ENCODE measurements at regions not wholly inside any gene's neighbourhood (a gene's known extent, or its start where the extent isn't known, plus 50 kb on each side); places are given as distances from the start of the nearest gene placed in this dataset.

GRCh38 chr12:25001311-25001710, 52.4 kb upstream of the BCAT1 start:
- TF ChIP-seq CTCF (conservative IDR thresholded peaks at IDR 0.05; ENCODE audit: low read depth, low read length) (no peak), EZH2 (IDR thresholded peaks at IDR 0.05; ENCODE audit: low read length, unreplicated experiment) (no peak)

Data from PC-3 (cell line).